22Rv1 (cell line): ENCODE measurements at regions not wholly inside any gene's neighbourhood (a gene's known extent, or its start where the extent isn't known, plus 50 kb on each side); places are given as distances from the start of the nearest gene placed in this dataset.
"Not testable (repeated sequence)": the region's sequence is repeated elsewhere in the genome, so short reads cannot be mapped to it uniquely, and the experiment has no call there.

ENCODE experiments used
- H3K27ac ChIP-seq: fragments of 450-650 bp; 2 replicates; pipeline ENCODE4 v1.5.1; 2017
- CTCF ChIP-seq: fragments of 450-650 bp; IDR thresholded peaks from 2 replicates; pipeline ENCODE4 v1.5.1; 2017; ENCODE audit warnings: mild to moderate bottlenecking
- ZFX ChIP-seq: fragments of 450-650 bp; IDR thresholded peaks from 2 replicates; pipeline ENCODE4 v1.6.1; 2017; ENCODE audit warnings: antibody characterized with exemption, borderline replicate concordance

GRCh38 chr21:14657241-14658008 is 111.3 kb upstream of the SAMSN1 start:
- TF ChIP-seq CTCF (no peak), ZFX (no peak)
- H3K27ac ChIP-seq, result no peak overlapping the region

DNA sequence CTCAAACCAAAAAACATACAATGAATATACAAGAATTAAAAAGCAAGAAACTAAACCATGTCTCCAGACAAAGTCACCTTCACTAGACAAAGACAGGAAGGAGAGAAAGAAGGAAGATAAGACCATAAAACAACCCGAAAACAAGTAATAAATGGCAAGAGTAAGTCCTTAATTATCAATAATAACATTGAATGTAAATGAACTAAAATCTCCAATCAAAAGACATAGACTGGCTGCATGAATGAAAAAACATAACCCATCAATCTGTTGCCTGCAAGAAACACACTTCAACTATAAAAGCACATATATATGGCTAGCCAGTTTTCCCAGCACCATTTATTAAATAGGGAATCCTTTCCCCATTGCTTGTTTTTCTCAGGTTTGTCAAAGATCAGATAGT is 100.8 kb upstream of the SAMSN1 start:
- no peak for TF ChIP-seq CTCF
- TF ChIP-seq ZFX, result no peak
- no peak overlapping the region for H3K27ac ChIP-seq

DNA sequence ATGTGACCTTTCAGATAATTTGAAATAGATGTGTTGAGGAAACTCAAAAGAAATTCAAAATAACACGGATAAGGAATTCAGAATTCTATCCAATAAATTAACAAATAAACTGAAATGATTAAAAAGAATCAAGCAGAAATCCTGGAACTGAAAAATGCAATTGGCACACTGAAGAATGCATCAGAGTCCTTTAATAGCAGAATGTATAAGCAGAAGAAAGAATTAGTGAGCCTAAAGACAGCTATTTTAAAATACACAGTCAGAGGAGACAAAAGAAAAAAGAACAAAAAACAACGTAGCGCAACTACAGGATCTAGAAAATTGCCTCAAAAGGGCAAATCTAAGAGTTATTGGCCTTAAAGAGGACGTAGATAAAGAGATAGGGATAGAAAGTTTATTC is 99.6 kb upstream of the SAMSN1 start:
- TF ChIP-seq ZFX (no peak), CTCF (no peak)
- no peak overlapping the region for H3K27ac ChIP-seq

DNA sequence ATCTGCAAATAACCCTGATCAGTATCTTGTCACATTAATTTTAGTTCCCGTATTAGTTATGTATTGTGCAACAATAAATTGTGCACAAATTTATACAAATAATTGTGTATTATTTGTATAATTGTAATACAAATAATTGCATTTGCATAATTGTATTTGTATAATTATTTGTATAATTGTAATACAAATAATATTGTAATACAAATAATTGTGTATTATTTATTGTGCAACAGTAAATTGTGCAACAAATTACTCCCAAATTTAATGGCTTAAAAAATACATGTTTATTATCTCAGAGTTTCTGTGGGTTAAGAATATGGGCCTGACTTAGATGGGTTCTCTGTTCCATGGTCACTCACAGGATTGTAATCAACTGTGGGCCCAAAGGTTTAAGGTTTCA is 86.2 kb upstream of the SAMSN1 start:
- TF ChIP-seq CTCF (no peak), ZFX (no peak)
- no peak overlapping the region for H3K27ac ChIP-seq

DNA sequence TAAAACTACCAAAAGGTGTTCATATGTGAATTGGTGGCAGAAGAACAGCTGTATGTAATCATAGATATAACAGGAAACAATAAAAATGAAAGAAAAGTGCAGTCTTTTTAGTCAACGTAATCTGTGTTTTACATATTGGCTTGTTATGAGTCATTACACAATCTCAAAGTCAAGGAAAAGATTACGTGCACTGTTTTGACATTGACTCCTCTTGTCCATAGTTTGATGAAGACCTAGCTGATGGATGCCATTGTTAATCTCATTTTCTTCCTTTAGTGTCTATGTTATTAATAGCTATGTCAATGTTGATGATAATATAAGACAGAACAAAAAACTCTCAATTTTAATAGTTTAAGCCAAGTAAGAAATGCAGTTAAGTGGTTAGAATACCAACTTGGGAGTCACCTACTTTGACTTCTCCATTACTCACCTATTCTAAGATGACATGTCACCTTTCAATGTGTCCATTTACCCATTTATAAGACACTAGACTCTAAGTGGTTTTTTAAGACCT is 84.5 kb upstream of the SAMSN1 start:
- no peak overlapping the region for H3K27ac ChIP-seq

DNA sequence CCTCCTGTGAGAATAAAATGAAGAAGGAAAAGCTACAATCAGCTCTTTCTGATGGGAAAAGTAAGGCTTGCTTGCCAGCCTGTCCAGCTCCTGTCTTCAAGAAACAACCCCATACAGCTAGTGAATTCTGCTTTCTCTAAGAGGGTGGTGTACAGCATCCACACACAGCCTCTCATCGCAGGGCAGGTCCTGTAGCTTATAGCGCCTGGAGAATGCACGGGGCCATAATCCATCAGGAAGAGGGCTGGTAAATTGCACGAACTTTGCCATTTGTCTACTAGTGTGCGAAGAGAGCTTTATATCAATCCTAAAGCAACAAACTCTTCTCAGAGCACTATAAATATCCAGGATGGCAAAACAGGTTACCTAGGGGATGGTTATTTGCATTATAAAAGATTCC is 83.3 kb upstream of the SAMSN1 start:
- no peak overlapping the region for H3K27ac ChIP-seq
- TF ChIP-seq CTCF (no peak), ZFX (no peak)

More for the DNA sequence above, 84.5 kb upstream of the SAMSN1 start:
- no peak for TF ChIP-seq ZFX
- TF ChIP-seq CTCF, result no peak

DNA sequence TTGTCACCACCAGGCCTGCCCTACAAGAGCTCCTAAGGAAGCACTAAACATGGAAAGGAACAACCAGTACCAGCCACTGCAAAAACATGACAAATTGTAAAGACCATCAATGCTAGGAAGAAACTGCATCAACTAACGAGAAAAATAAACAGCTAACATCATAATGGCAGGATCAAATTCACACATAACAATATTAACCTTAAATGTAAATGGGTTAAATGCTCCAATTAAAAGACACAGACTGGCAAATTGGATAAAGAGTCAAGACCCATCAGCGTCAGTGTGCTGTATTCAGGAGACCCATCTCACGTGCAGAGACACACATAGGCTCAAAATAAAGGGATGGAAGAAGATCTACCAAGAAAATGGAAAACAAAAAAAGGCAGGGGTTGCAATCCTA is 77.0 kb upstream of the SAMSN1 start:
- H3K27ac ChIP-seq, result not testable (repeated sequence)

DNA sequence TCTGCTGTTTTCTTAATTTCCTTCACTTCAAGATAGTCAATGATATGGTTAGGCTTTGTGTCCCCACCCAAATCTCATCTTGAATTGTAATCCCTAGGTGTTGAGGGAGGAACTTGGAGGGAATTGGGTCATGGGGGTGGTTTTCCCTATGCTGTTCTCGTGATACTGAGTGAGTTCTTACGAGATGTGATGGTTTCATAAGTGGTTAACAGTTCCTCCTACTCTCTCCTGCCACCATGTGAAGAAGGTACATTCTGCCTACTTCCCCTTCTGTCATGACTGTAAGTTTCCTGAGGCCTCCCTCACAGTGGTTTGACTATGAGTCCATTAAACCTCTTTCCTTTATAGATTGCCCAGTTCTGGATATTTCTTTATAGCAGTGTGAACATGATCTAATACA is 74.0 kb upstream of the SAMSN1 start:
- H3K27ac ChIP-seq, result no peak overlapping the region
- TF ChIP-seq ZFX, result no peak
- TF ChIP-seq CTCF, result no peak
